ENCODE measurements at regions not wholly inside any gene's neighbourhood (a gene's known extent, or its start where the extent isn't known, plus 50 kb on each side); places are given as distances from the start of the nearest gene placed in this dataset.

- TF ChIP-seq, protein P1, sequence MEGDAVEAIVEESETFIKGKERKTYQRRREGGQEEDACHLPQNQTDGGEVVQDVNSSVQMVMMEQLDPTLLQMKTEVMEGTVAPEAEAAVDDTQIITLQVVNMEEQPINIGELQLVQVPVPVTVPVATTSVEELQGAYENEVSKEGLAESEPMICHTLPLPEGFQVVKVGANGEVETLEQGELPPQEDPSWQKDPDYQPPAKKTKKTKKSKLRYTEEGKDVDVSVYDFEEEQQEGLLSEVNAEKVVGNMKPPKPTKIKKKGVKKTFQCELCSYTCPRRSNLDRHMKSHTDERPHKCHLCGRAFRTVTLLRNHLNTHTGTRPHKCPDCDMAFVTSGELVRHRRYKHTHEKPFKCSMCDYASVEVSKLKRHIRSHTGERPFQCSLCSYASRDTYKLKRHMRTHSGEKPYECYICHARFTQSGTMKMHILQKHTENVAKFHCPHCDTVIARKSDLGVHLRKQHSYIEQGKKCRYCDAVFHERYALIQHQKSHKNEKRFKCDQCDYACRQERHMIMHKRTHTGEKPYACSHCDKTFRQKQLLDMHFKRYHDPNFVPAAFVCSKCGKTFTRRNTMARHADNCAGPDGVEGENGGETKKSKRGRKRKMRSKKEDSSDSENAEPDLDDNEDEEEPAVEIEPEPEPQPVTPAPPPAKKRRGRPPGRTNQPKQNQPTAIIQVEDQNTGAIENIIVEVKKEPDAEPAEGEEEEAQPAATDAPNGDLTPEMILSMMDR (IDR thresholded peaks at IDR 0.05) = peak in 2 of 3 donors; percentile 45 to 64
- TF ChIP-seq POLR2A (IDR thresholded peaks at IDR 0.05) = no peak
Observed at GRCh38 chr1:163528710-163529348, 207.1 kb downstream of the NUF2 start.
